A549 (cell line): ENCODE measurements at regions not wholly inside any gene's neighbourhood (a gene's known extent, or its start where the extent isn't known, plus 50 kb on each side); places are given as distances from the start of the nearest gene placed in this dataset.

Source experiments
- ATAC-seq, 2 experiments: fragments of 200-7000 bp in 1 of 2; fragments of >200 bp in 1 of 2; cut with Nextera tagmentation in 1 of 2; cut with Tn5 transposase in 1 of 2; 3 replicates each; pipeline versions ENCODE4 v1.8.0 to v1.9.1; 2018 to 2020; ENCODE audit warnings: mild to moderate bottlenecking in 1 of 2, moderate library complexity in 1 of 2
- CTCF ChIA-PET: fragments of 300-600 bp; sonication (Branson Sonifier 250); formaldehyde crosslinking; extraction: SDS; loops from one replicate; lab custom pipeline; 2021; ENCODE audit warnings: antibody characterized with exemption, inconsistent platforms; lab: Yijun Ruan, JAX
- POLR2A ChIA-PET: fragments of 350-600 bp; formaldehyde crosslinking; extraction: SDS; loops from one replicate; lab custom pipeline; 2021; ENCODE audit warnings: antibody characterized with exemption, inconsistent platforms; lab: Yijun Ruan, JAX
- DNase-seq, 2 experiments: peaks; one replicate each; pipeline versions ENCODE4 v3.0.0 to v3.0.0-alpha.2; 2011 to 2016; ENCODE audit warnings: low read depth in 1 of 2, low spot score in 1 of 2
- FAIRE-seq: peaks from 2 replicates; lab custom pipeline; 2011; peaks lifted over from hg19 to GRCh38; lab: Jason Lieb, UNC
- H3K27ac ChIP-seq, 2 experiments: fragments of >200 bp; sonication (Bioruptor Twin); formaldehyde crosslinking; 3 replicates each; pipeline ENCODE4 v1.5.1; 2016 to 2017
- H3K4me1 ChIP-seq: fragments of >200 bp; sonication (Bioruptor Twin); formaldehyde crosslinking; 3 replicates; pipeline ENCODE4 v1.6.1; 2016
- H3K4me2 ChIP-seq: fragments of >200 bp; sonication (Bioruptor Twin); formaldehyde crosslinking; 3 replicates; pipeline ENCODE4 v1.6.1; 2016
- H3K4me3 ChIP-seq: fragments of >200 bp; sonication (Bioruptor Twin); formaldehyde crosslinking; 3 replicates; pipeline ENCODE4 v1.5.1; 2016
- H3K9me3 ChIP-seq: fragments of >200 bp; sonication (Bioruptor Twin); formaldehyde crosslinking; 3 replicates; pipeline ENCODE4 v1.6.1; 2016
- CBX8 ChIP-seq: fragments of 200-600 bp; sonication (generic); IDR thresholded peaks from 2 replicates; pipeline ENCODE4 v1.6.1; 2016
- CHD2 ChIP-seq: fragments of 150-350 bp; IDR thresholded peaks from 2 replicates; pipeline ENCODE4 v1.6.1; 2014; ENCODE audit warnings: low read length; ENCODE audit not compliant: partially characterized antibody
- CHD4 ChIP-seq: fragments of 200-600 bp; sonication (generic); IDR thresholded peaks from 2 replicates; pipeline ENCODE4 v1.6.1; 2016; ENCODE audit warnings: antibody characterized with exemption, mild to moderate bottlenecking, borderline replicate concordance
- EHMT2 ChIP-seq: fragments of 200-600 bp; sonication (generic); IDR thresholded peaks from 2 replicates; pipeline ENCODE4 v1.6.1; 2016; ENCODE audit warnings: antibody characterized with exemption, low read depth, mild to moderate bottlenecking, moderate library complexity
- FOSL2 ChIP-seq, 2 experiments: fragments of 450-650 bp in 1 of 2; fragments of >200 bp in 1 of 2; sonication (Bioruptor Twin) in 1 of 2; formaldehyde crosslinking; IDR thresholded peaks; 2 replicates each; pipeline versions ENCODE4 v1.5.0 to v1.6.1; 2016 to 2020; ENCODE audit warnings: mild to moderate bottlenecking in 1 of 2, moderate library complexity in 1 of 2
- FOXS1 ChIP-seq: fragments of 250-450 bp; sonication (Bioruptor Pico); IDR thresholded peaks from 2 replicates; pipeline ENCODE4 v1.5.0; 2020; ENCODE audit warnings: mild to moderate bottlenecking, moderate library complexity
- HDAC2 ChIP-seq: fragments of 200-600 bp; sonication (generic); IDR thresholded peaks from 2 replicates; pipeline ENCODE4 v1.6.1; 2016
- HEYL ChIP-seq: fragments of 250-450 bp; sonication (Bioruptor Pico); IDR thresholded peaks from 2 replicates; pipeline ENCODE4 v1.8.0; 2021; ENCODE audit warnings: mild to moderate bottlenecking, moderate library complexity
- HOXB5 ChIP-seq: fragments of 250-450 bp; sonication (Bioruptor Pico); IDR thresholded peaks from 2 replicates; pipeline ENCODE4 v1.5.0; 2020; ENCODE audit warnings: mild to moderate bottlenecking, moderate library complexity
- KDM1A ChIP-seq: fragments of 200-600 bp; sonication (generic); IDR thresholded peaks from 2 replicates; pipeline ENCODE4 v1.6.1; 2016; ENCODE audit warnings: low read depth, mild to moderate bottlenecking
- MYC ChIP-seq: IDR thresholded peaks from 2 replicates; pipeline ENCODE4 v1.6.1; 2012; ENCODE audit warnings: mild to moderate bottlenecking, inconsistent platforms, low read length, improper control_type of control experiment, borderline replicate concordance
- NPAS2 ChIP-seq: fragments of 250-450 bp; sonication (Bioruptor Pico); IDR thresholded peaks from 2 replicates; pipeline ENCODE4 v1.8.0; 2022; ENCODE audit warnings: mild to moderate bottlenecking, moderate library complexity, borderline replicate concordance
- NR3C1 ChIP-seq: fragments of >200 bp; sonication (Bioruptor Twin); formaldehyde crosslinking; IDR thresholded peaks from 3 replicates; pipeline ENCODE4 v1.6.1; 2017
- POLR2AphosphoS2 ChIP-seq: conservative IDR thresholded peaks from 2 replicates; pipeline ENCODE4 v1.6.1; 2012; ENCODE audit warnings: low read length, improper control_type of control experiment, inconsistent platforms
- RAD21 ChIP-seq, 2 experiments: fragments of >200 bp in 1 of 2; sonication (Bioruptor Twin) in 1 of 2; formaldehyde crosslinking in 1 of 2; IDR thresholded peaks in 1 of 2; conservative IDR thresholded peaks in 1 of 2; 2 replicates in 1 of 2; 3 replicates in 1 of 2; pipeline ENCODE4 v1.6.1; 2012 to 2018; ENCODE audit warnings: inconsistent platforms in 1 of 2
- RNF2 ChIP-seq: fragments of 200-600 bp; sonication (generic); IDR thresholded peaks from 2 replicates; pipeline ENCODE4 v1.6.1; 2016; ENCODE audit warnings: low read depth, mild to moderate bottlenecking, antibody characterized with exemption, moderate library complexity, borderline replicate concordance
- SREBF2 ChIP-seq: fragments of 450-650 bp; IDR thresholded peaks from 2 replicates; pipeline ENCODE4 v1.6.1; 2014; ENCODE audit warnings: mild to moderate bottlenecking, moderate library complexity
- TFCP2L1 ChIP-seq: fragments of 250-450 bp; sonication (Bioruptor Pico); IDR thresholded peaks from 2 replicates; pipeline ENCODE4 v1.5.0; 2021; ENCODE audit warnings: mild to moderate bottlenecking
- TP53 ChIP-seq: fragments of 250-450 bp; sonication (Bioruptor Pico); IDR thresholded peaks from 2 replicates; pipeline ENCODE4 v1.5.0; 2021; ENCODE audit warnings: mild to moderate bottlenecking, moderate library complexity
- ZNF302 ChIP-seq: fragments of 250-450 bp; sonication (Bioruptor Pico); IDR thresholded peaks from 2 replicates; pipeline ENCODE4 v1.9.0; 2021; ENCODE audit warnings: inconsistent platforms, mild to moderate bottlenecking, moderate library complexity
- WGBS: methylation state at CpG from one replicate; pipeline ENCODE4 v1.1.6; 2017; ENCODE audit errors: missing lambda C conversion rate; 5-methylcytosine and 5-hydroxymethylcytosine counted together
- TF ChIP-seq, protein P1 (sequence below): IDR thresholded peaks from 2 replicates; pipeline ENCODE4 v1.6.1; 2012
- TF ChIP-seq, protein P2 (sequence below): fragments of >200 bp; sonication (Bioruptor Twin); formaldehyde crosslinking; IDR thresholded peaks from 3 replicates; pipeline ENCODE4 v1.5.1; 2016
- TF ChIP-seq, protein P3 (sequence below): fragments of 200-600 bp; sonication (generic); IDR thresholded peaks from 2 replicates; pipeline ENCODE4 v1.6.1; 2016; ENCODE audit warnings: antibody characterized with exemption, mild to moderate bottlenecking, moderate library complexity
- TF ChIP-seq, protein P4 (sequence below): IDR thresholded peaks from 2 replicates; pipeline ENCODE4 v1.6.1; 2012
- TF ChIP-seq, protein P5 (sequence below): fragments of >200 bp; sonication (Bioruptor Twin); formaldehyde crosslinking; IDR thresholded peaks from 3 replicates; pipeline ENCODE4 v1.6.1; 2016

DNA sequence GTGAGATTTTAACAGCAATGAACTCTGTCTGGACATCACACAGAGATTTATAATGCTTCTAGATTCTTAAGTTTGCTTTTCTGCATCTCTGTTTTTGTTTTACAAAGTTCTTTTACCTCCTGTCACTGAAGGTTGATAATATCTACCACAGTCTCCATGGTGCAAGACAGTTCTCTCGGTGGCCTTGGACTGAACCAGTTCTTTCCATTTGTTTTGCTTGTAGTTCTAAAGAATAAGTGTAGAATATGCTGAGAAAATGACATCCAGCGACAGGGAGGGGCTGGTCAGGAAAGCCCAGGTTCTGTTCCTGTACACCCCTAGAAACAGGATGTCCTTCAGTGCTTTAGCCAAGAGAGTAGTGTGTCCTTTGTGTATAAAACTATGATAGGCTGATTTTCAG, 1079.5 kb upstream of the INTU start:
- Histone ChIP-seq H3K9me3 (no peaks in the 10 kb centered on the region), H3K4me3 (no peak overlapping the region), H3K27ac (no peak overlapping the region), H3K4me2 (no peak overlapping the region), H3K4me1 (no peaks in the 10 kb centered on the region)
- ChIA-PET POLR2A (no interaction called here), CTCF (no interaction called here)
- FAIRE-seq (no peak), DNase-seq (no peak), ATAC-seq (no peak)
- TF ChIP-seq, protein P1, sequence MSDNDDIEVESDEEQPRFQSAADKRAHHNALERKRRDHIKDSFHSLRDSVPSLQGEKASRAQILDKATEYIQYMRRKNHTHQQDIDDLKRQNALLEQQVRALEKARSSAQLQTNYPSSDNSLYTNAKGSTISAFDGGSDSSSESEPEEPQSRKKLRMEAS, result no peak
- TF ChIP-seq, protein P2, sequence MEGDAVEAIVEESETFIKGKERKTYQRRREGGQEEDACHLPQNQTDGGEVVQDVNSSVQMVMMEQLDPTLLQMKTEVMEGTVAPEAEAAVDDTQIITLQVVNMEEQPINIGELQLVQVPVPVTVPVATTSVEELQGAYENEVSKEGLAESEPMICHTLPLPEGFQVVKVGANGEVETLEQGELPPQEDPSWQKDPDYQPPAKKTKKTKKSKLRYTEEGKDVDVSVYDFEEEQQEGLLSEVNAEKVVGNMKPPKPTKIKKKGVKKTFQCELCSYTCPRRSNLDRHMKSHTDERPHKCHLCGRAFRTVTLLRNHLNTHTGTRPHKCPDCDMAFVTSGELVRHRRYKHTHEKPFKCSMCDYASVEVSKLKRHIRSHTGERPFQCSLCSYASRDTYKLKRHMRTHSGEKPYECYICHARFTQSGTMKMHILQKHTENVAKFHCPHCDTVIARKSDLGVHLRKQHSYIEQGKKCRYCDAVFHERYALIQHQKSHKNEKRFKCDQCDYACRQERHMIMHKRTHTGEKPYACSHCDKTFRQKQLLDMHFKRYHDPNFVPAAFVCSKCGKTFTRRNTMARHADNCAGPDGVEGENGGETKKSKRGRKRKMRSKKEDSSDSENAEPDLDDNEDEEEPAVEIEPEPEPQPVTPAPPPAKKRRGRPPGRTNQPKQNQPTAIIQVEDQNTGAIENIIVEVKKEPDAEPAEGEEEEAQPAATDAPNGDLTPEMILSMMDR, result no peak
- TF ChIP-seq CBX8 (no peak), RAD21 (conservative IDR thresholded peaks at IDR 0.05 in 1 of 2, IDR thresholded peaks at IDR 0.05 in 1 of 2) (no peak), HEYL (CRISPR knock-in tag) (no peak), RNF2 (no peak)
- TF ChIP-seq, protein P3, sequence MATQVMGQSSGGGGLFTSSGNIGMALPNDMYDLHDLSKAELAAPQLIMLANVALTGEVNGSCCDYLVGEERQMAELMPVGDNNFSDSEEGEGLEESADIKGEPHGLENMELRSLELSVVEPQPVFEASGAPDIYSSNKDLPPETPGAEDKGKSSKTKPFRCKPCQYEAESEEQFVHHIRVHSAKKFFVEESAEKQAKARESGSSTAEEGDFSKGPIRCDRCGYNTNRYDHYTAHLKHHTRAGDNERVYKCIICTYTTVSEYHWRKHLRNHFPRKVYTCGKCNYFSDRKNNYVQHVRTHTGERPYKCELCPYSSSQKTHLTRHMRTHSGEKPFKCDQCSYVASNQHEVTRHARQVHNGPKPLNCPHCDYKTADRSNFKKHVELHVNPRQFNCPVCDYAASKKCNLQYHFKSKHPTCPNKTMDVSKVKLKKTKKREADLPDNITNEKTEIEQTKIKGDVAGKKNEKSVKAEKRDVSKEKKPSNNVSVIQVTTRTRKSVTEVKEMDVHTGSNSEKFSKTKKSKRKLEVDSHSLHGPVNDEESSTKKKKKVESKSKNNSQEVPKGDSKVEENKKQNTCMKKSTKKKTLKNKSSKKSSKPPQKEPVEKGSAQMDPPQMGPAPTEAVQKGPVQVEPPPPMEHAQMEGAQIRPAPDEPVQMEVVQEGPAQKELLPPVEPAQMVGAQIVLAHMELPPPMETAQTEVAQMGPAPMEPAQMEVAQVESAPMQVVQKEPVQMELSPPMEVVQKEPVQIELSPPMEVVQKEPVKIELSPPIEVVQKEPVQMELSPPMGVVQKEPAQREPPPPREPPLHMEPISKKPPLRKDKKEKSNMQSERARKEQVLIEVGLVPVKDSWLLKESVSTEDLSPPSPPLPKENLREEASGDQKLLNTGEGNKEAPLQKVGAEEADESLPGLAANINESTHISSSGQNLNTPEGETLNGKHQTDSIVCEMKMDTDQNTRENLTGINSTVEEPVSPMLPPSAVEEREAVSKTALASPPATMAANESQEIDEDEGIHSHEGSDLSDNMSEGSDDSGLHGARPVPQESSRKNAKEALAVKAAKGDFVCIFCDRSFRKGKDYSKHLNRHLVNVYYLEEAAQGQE, result no peak
- WGBS, result 7% methylated on average over 2 of the region's 2 CpGs

DNA sequence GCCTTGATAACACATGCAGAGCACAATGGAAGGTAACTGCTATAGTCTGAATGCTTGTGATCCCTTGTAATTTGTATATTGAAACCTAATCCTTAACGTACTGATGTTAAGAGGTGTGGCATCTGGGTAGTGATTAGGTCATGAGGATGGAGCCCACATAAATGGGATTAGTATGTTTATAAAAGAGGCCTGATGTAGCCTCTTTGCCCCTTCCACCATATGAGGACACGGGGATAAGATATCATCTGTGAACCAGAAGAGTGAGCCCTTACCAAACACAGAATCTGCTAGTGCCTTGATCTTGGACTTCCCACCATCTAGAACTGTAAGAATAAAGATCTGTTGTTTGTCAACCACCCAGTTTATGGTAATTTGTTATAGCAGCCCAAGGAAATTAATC, 1074.2 kb upstream of the INTU start:
- CTCF ChIA-PET, result interaction anchor here (0.6 kb wide), 1 partner anchor 326 kb away, joined by 4 read pairs; no protein-coding TSS in a partner anchor
- H3K4me2 ChIP-seq, result no peak overlapping the region
- POLR2A ChIA-PET, result no interaction called here
- H3K4me1 ChIP-seq, result no peaks in the 10 kb centered on the region
- TF ChIP-seq HDAC2, result no peak
- no peak for TF ChIP-seq HOXB5 (CRISPR knock-in tag)
- TF ChIP-seq NPAS2 (CRISPR knock-in tag), result no peak
- TF ChIP-seq NR3C1, result no peak
- TF ChIP-seq, protein P4, sequence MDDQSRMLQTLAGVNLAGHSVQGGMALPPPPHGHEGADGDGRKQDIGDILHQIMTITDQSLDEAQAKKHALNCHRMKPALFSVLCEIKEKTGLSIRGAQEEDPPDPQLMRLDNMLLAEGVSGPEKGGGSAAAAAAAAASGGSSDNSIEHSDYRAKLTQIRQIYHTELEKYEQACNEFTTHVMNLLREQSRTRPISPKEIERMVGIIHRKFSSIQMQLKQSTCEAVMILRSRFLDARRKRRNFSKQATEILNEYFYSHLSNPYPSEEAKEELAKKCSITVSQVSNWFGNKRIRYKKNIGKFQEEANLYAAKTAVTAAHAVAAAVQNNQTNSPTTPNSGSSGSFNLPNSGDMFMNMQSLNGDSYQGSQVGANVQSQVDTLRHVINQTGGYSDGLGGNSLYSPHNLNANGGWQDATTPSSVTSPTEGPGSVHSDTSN, result no peak
- TF ChIP-seq, all 56 proteins: peak for 0
- whole genome bisulfite sequencing, result 21% methylated on average over 2 of the region's 2 CpGs
- no peak for DNase-seq
- Histone ChIP-seq H3K4me3 (no peak overlapping the region), H3K9me3 (no peaks in the 10 kb centered on the region), H3K27ac (no peak overlapping the region)
- FAIRE-seq, result no peak
- ATAC-seq, result no peak

DNA sequence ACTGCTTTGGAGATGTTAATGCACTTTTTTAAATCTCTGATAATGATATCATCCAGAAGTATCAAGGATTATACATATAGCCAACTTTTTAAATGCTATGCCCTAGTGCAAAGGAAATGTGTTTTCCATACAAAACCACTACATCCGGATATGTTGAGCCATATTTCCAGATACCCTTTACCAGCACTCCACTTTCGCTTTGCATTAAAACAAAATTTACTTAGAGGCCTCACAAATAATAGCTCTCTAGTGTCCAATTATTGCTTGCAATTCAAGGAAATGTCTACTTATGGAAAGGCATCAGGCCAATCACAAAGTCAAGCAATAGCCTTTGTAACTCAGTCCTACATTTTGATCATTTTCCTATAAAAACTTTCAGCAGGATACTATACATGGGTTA, 1072.8 kb upstream of the INTU start:
- TF ChIP-seq EHMT2 (no peak), ZNF302 (CRISPR knock-in tag) (no peak), TFCP2L1 (CRISPR knock-in tag) (no peak), CHD4 (no peak), KDM1A (no peak), FOXS1 (CRISPR knock-in tag) (no peak), FOSL2 (IDR thresholded peaks at IDR 0.05) (no peak), FOSL2 (CRISPR knock-in tag; IDR thresholded peaks at IDR 0.05) (no peak), TP53 (CRISPR knock-in tag) (no peak), HOXB5 (CRISPR knock-in tag) (no peak), MYC (no peak), SREBF2 (no peak), CHD2 (no peak), POLR2AphosphoS2 (no peak)
- TF ChIP-seq, protein P5, sequence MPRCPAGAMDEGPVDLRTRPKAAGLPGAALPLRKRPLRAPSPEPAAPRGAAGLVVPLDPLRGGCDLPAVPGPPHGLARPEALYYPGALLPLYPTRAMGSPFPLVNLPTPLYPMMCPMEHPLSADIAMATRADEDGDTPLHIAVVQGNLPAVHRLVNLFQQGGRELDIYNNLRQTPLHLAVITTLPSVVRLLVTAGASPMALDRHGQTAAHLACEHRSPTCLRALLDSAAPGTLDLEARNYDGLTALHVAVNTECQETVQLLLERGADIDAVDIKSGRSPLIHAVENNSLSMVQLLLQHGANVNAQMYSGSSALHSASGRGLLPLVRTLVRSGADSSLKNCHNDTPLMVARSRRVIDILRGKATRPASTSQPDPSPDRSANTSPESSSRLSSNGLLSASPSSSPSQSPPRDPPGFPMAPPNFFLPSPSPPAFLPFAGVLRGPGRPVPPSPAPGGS, result no peak
- TF ChIP-seq, all 56 proteins: peak for 0
- H3K9me3 ChIP-seq, result no peaks in the 10 kb centered on the region
- WGBS, result 32% methylated on average over 2 of the region's 2 CpGs
- no peak overlapping the region for H3K4me3 ChIP-seq
- no peak for FAIRE-seq
- DNase-seq, result no peak
- no peak overlapping the region for H3K27ac ChIP-seq
- H3K4me2 ChIP-seq, result no peak overlapping the region
- ATAC-seq, result no peak
- ChIA-PET POLR2A (no interaction called here), CTCF (no interaction called here)
- H3K4me1 ChIP-seq, result no peaks in the 10 kb centered on the region
